DOHH2 (cell line): ENCODE measurements at regions not wholly inside any gene's neighbourhood (a gene's known extent, or its start where the extent isn't known, plus 50 kb on each side); places are given as distances from the start of the nearest gene placed in this dataset.

Experiments used
- H3F3A ChIP-seq: fragments of 200-600 bp; sonication (generic), shearing (Covaris generic); 2 replicates; pipeline ENCODE4 v1.6.0; 2016; ENCODE audit warnings: antibody characterized with exemption, mild to moderate bottlenecking; ENCODE audit not compliant: control insufficient read depth, insufficient read depth
- H3K27ac ChIP-seq: fragments of 200-600 bp; sonication (generic); 2 replicates; pipeline ENCODE4 v1.5.1; 2014; ENCODE audit warnings: low read depth, mild to moderate bottlenecking, low read length, moderate library complexity
- H3K27me3 ChIP-seq: fragments of 200-600 bp; sonication (generic); 2 replicates; pipeline ENCODE4 v1.6.1; 2014; ENCODE audit warnings: mild to moderate bottlenecking, low read length, mixed read lengths; ENCODE audit not compliant: control insufficient read depth
- H3K36me3 ChIP-seq: fragments of 200-600 bp; sonication (generic); 2 replicates; pipeline ENCODE4 v1.6.1; 2014; ENCODE audit warnings: mild to moderate bottlenecking, low read length, moderate library complexity, mixed read lengths; ENCODE audit not compliant: control insufficient read depth
- H3K4me1 ChIP-seq: fragments of 200-600 bp; sonication (generic); 2 replicates; pipeline ENCODE4 v1.6.1; 2014; ENCODE audit warnings: mild to moderate bottlenecking, low read length, mixed read lengths; ENCODE audit not compliant: control insufficient read depth
- H3K4me2 ChIP-seq: fragments of 200-600 bp; sonication (generic); 2 replicates; pipeline ENCODE4 v1.6.0; 2014; ENCODE audit warnings: mild to moderate bottlenecking, low read length, moderate library complexity
- H3K4me3 ChIP-seq: fragments of 200-600 bp; sonication (generic); 2 replicates; pipeline ENCODE4 v1.5.1; 2014; ENCODE audit warnings: mild to moderate bottlenecking, low read length, mixed read lengths
- H3K79me2 ChIP-seq: fragments of 200-600 bp; sonication (generic); 2 replicates; pipeline ENCODE4 v1.6.1; 2014; ENCODE audit warnings: mild to moderate bottlenecking, low read length, mixed read lengths; ENCODE audit not compliant: control insufficient read depth
- H3K9me2 ChIP-seq: fragments of 200-600 bp; sonication (generic); replicated peaks from 2 replicates; pipeline ENCODE4 v1.6.1; 2014; ENCODE audit warnings: mild to moderate bottlenecking, low read length, mixed read lengths; ENCODE audit not compliant: control insufficient read depth
- H3K9me3 ChIP-seq: fragments of 200-600 bp; sonication (generic); 2 replicates; pipeline ENCODE4 v1.6.1; 2014; ENCODE audit warnings: antibody characterized with exemption, low read length, mixed read lengths; ENCODE audit not compliant: control insufficient read depth, insufficient read depth
- H4K20me1 ChIP-seq: fragments of 200-600 bp; sonication (generic); 2 replicates; pipeline ENCODE4 v1.6.0; 2014; ENCODE audit warnings: low read depth, mild to moderate bottlenecking, antibody characterized with exemption, low read length, moderate library complexity; ENCODE audit not compliant: control insufficient read depth, insufficient read depth
- EZH2phosphoT487 ChIP-seq: fragments of 200-600 bp; sonication (generic); IDR thresholded peaks from 2 replicates; pipeline ENCODE4 v1.6.1; 2017; ENCODE audit warnings: borderline replicate concordance, mild to moderate bottlenecking, antibody characterized with exemption, low read length, moderate library complexity, mixed read lengths
- TF ChIP-seq, protein P1 (sequence below): fragments of 200-600 bp; sonication (generic); IDR thresholded peaks from one replicate; pipeline ENCODE4 v1.5.1; 2014; ENCODE audit warnings: antibody characterized with exemption, mild to moderate bottlenecking, low read depth, low read length; ENCODE audit not compliant: poor library complexity, severe bottlenecking

DNA sequence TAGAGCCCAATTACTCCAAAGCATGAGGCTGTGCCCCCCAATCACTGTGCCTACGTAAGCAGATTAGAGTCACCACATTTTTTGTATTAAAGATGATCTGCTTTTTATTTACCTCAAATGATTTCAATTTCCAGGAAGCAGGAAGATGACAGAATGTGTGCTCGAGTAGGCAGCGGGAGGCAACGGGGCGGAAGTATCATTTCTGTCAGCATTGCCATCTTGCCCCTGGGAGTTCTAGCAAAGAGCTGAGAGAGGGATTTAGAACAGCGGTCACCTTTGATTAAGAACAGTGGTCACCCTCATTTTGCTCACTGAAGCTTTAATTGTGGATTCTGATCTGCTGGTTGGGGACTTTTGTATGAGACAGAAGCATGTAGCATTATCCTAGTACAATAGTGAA is 117.1 kb upstream of the FAM13C start:
- H3K9me2 ChIP-seq, result no peaks in the 10 kb centered on the region
- H3K27ac ChIP-seq, result no peak overlapping the region
- H3K4me2 ChIP-seq, result no peak overlapping the region
- H3K9me3 ChIP-seq, result no peaks in the 10 kb centered on the region
- no peaks in the 10 kb centered on the region for H3F3A ChIP-seq
- no peak overlapping the region for H3K4me3 ChIP-seq
- H3K4me1 ChIP-seq, result no peaks in the 10 kb centered on the region
- H3K27me3 ChIP-seq, result no peaks in the 10 kb centered on the region
- no peaks in the 10 kb centered on the region for H3K79me2 ChIP-seq
- TF ChIP-seq, protein P1, sequence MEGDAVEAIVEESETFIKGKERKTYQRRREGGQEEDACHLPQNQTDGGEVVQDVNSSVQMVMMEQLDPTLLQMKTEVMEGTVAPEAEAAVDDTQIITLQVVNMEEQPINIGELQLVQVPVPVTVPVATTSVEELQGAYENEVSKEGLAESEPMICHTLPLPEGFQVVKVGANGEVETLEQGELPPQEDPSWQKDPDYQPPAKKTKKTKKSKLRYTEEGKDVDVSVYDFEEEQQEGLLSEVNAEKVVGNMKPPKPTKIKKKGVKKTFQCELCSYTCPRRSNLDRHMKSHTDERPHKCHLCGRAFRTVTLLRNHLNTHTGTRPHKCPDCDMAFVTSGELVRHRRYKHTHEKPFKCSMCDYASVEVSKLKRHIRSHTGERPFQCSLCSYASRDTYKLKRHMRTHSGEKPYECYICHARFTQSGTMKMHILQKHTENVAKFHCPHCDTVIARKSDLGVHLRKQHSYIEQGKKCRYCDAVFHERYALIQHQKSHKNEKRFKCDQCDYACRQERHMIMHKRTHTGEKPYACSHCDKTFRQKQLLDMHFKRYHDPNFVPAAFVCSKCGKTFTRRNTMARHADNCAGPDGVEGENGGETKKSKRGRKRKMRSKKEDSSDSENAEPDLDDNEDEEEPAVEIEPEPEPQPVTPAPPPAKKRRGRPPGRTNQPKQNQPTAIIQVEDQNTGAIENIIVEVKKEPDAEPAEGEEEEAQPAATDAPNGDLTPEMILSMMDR, result no peak
- TF ChIP-seq EZH2phosphoT487, result no peak
- no peaks in the 10 kb centered on the region for H4K20me1 ChIP-seq
- H3K36me3 ChIP-seq, result no peaks in the 10 kb centered on the region

DNA sequence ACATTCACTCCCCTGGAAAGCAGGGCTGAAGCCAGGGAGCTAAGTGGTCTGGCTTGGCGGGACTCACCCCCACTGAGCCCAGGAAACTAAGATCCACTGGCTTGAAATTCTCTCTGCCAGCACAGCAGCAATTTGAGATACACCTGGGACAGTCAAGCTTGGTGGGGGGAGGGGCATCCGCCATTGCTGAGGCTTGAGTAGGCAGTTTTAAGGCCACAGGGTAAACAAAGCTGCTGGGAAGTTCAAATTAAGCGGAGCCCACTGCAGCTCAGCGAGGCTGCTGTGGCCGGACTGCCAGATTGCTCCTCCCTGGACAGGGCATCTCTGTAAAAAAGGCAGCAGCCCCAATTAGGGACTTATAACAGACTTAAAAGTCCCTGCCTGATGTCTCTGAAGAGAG is 108.2 kb upstream of the FAM13C start:
- Histone ChIP-seq H4K20me1 (no peaks in the 10 kb centered on the region), H3K27me3 (no peaks in the 10 kb centered on the region), H3K79me2 (no peaks in the 10 kb centered on the region), H3K9me2 (no peaks in the 10 kb centered on the region), H3K9me3 (no peaks in the 10 kb centered on the region), H3F3A (no peaks in the 10 kb centered on the region), H3K4me2 (no peak overlapping the region), H3K36me3 (no peaks in the 10 kb centered on the region), H3K4me3 (no peak overlapping the region), H3K27ac (no peak overlapping the region), H3K4me1 (no peaks in the 10 kb centered on the region)
- no peak for TF ChIP-seq EZH2phosphoT487
- TF ChIP-seq, protein P1, result no peak

DNA sequence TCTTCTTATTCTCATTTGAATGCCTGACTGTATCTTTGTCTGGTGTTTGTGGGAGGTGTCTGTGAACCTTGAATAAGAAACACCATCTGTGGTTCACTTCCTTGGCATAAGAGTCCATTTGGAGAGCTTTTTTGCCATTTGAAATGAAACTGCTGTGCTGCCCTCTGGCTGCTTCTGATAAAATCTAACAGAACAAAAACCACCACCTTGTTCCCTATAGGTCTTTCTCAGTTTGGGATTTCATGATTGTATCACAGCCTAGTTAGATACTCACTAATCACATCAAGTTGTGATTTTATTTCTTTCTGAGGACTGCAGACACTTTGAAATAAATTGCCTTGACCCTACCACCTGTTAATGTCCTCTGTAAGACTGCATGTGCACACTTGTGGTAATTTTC is 102.7 kb upstream of the FAM13C start:
- no peaks in the 10 kb centered on the region for H4K20me1 ChIP-seq
- no peak overlapping the region for H3K4me3 ChIP-seq
- H3K4me1 ChIP-seq, result no peaks in the 10 kb centered on the region
- no peaks in the 10 kb centered on the region for H3K36me3 ChIP-seq
- no peak overlapping the region for H3K27ac ChIP-seq
- no peak overlapping the region for H3K4me2 ChIP-seq
- no peak for TF ChIP-seq EZH2phosphoT487
- TF ChIP-seq, protein P1, result no peak
- H3K9me2 ChIP-seq, result no peaks in the 10 kb centered on the region
- H3K27me3 ChIP-seq, result no peaks in the 10 kb centered on the region
- H3K9me3 ChIP-seq, result no peaks in the 10 kb centered on the region
- H3K79me2 ChIP-seq, result no peaks in the 10 kb centered on the region
- H3F3A ChIP-seq, result no peaks in the 10 kb centered on the region

DNA sequence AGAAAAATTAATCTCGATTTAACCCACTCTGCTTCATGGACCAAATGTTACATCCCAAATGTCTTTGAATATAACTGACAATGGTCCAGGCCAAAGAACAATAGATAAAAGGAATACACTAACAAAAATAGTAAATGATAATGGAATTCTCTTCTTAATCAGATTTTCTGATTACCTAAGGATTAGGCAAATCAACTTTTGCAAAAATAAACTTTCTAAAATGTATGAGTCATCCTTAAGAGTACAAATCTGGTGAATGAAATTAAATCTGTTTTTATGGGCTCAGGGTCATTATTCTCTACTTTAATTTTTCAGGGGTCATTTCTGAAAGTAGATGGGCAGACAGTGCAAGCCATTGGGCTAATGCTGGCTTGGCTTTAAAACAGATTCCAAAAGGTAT is 102.1 kb upstream of the FAM13C start:
- Histone ChIP-seq H4K20me1 (no peaks in the 10 kb centered on the region), H3K9me3 (no peaks in the 10 kb centered on the region), H3K4me1 (no peaks in the 10 kb centered on the region), H3K4me3 (no peak overlapping the region), H3K36me3 (no peaks in the 10 kb centered on the region), H3K79me2 (no peaks in the 10 kb centered on the region), H3K27ac (no peak overlapping the region), H3K9me2 (no peaks in the 10 kb centered on the region), H3F3A (no peaks in the 10 kb centered on the region), H3K4me2 (no peak overlapping the region), H3K27me3 (no peaks in the 10 kb centered on the region)
- TF ChIP-seq, protein P1, result no peak
- no peak for TF ChIP-seq EZH2phosphoT487
